GM12878 (cell line): ENCODE measurements at regions not wholly inside any gene's neighbourhood (a gene's known extent, or its start where the extent isn't known, plus 50 kb on each side); places are given as distances from the start of the nearest gene placed in this dataset.
"Not testable (repeated sequence)": the region's sequence is repeated elsewhere in the genome, so short reads cannot be mapped to it uniquely, and the experiment has no call there.

Source experiments
- ATAC-seq: fragments of 200-7000 bp; cut with Tn5 transposase; 3 replicates; pipeline ENCODE4 v1.9.1; 2020; ENCODE audit warnings: mild to moderate bottlenecking, moderate library complexity
- BruUV-seq: library from RNA; stranded (reverse); fragments of 400-500 nt; replicated peaks from 2 replicates; lab custom pipeline; 2021; lab: Mats Ljungman, UMichigan
- CTCF ChIA-PET: fragments of 300-600 bp; sonication (Branson Sonifier 250); formaldehyde crosslinking; extraction: SDS; loops from one replicate; lab custom pipeline; 2021; ENCODE audit warnings: inconsistent platforms; lab: Yijun Ruan, JAX
- POLR2A ChIA-PET: fragments of 350-600 bp; formaldehyde crosslinking; extraction: SDS; loops from one replicate; lab custom pipeline; 2021; ENCODE audit warnings: inconsistent platforms; lab: Charles Lee
- RAD21 ChIA-PET: fragments of 300-600 bp; sonication (Branson Sonifier 250); formaldehyde crosslinking; loops from one replicate; lab custom pipeline; 2023; ENCODE audit warnings: antibody characterized with exemption; ENCODE audit not compliant: unreplicated experiment; lab: Charles Lee
- SMC1A ChIA-PET: fragments of 300-600 bp; sonication (Branson Sonifier 250); formaldehyde crosslinking; loops from one replicate; lab custom pipeline; 2023; ENCODE audit not compliant: unreplicated experiment, uncharacterized antibody; lab: Charles Lee
- DNase-seq: peaks from one replicate; pipeline ENCODE4 v3.0.0-alpha.2; 2011; ENCODE audit warnings: low read depth, low spot score
- FAIRE-seq: peaks from 3 replicates; lab custom pipeline; 2011; peaks lifted over from hg19 to GRCh38; lab: Jason Lieb, UNC
- H2AFZ ChIP-seq: 2 replicates; pipeline ENCODE4 v1.6.0; 2011; ENCODE audit warnings: low read depth, low read length, control low read depth; ENCODE audit not compliant: control insufficient read depth
- H3K27ac ChIP-seq: 2 replicates; pipeline ENCODE4 v1.5.1; 2011; ENCODE audit warnings: control low read depth; ENCODE audit not compliant: control insufficient read depth, insufficient read depth
- H3K27me3 ChIP-seq, 2 experiments: replicated peaks in 1 of 2; 2 replicates each; pipeline versions ENCODE4 v1.6.0 to v1.6.1; 2011; ENCODE audit warnings: low read length in 1 of 2; ENCODE audit not compliant: control insufficient read depth in 2 of 2, insufficient read depth in 2 of 2
- H3K36me3 ChIP-seq, 2 experiments: 2 replicates each; pipeline ENCODE4 v1.5.1; 2011; ENCODE audit warnings: low read length in 1 of 2; ENCODE audit not compliant: control insufficient read depth in 2 of 2, insufficient read depth in 2 of 2
- H3K4me1 ChIP-seq: 2 replicates; pipeline ENCODE4 v1.6.1; 2011; ENCODE audit warnings: mild to moderate bottlenecking, low read length, moderate library complexity, mixed read lengths; ENCODE audit not compliant: control insufficient read depth, insufficient read depth
- H3K4me2 ChIP-seq: 2 replicates; pipeline ENCODE4 v1.6.0; 2011; ENCODE audit warnings: control low read depth; ENCODE audit not compliant: control insufficient read depth, insufficient read depth
- H3K4me3 ChIP-seq: fragments of 200-600 bp; sonication (generic); 2 replicates; pipeline ENCODE4 v1.5.1; 2016
- H3K79me2 ChIP-seq: 2 replicates; pipeline ENCODE4 v1.6.0; 2011; ENCODE audit warnings: low read length; ENCODE audit not compliant: control insufficient read depth, insufficient read depth
- H3K9ac ChIP-seq: 2 replicates; pipeline ENCODE4 v1.8.0; 2011; ENCODE audit warnings: low read length, control low read depth, mixed read lengths; ENCODE audit not compliant: control insufficient read depth, insufficient read depth
- H3K9me3 ChIP-seq: replicated peaks from 3 replicates; pipeline ENCODE4 v1.5.1; 2011; ENCODE audit warnings: mild to moderate bottlenecking, low read length; ENCODE audit not compliant: control insufficient read depth, insufficient read depth
- H4K20me1 ChIP-seq: 2 replicates; pipeline ENCODE4 v1.6.0; 2011; ENCODE audit not compliant: control insufficient read depth, insufficient read depth
- ETV6 ChIP-seq, 2 experiments: fragments of 450-650 bp in 1 of 2; IDR thresholded peaks in 1 of 2; conservative IDR thresholded peaks in 1 of 2; 2 replicates each; pipeline ENCODE4 v1.6.1; 2014; ENCODE audit warnings: antibody characterized with exemption in 1 of 2, borderline replicate concordance in 1 of 2, low read depth in 1 of 2, mild to moderate bottlenecking in 1 of 2, moderate library complexity in 1 of 2
- FOS ChIP-seq: IDR thresholded peaks from 3 replicates; pipeline ENCODE4 v1.6.1; 2011; ENCODE audit warnings: borderline replicate concordance; ENCODE audit not compliant: insufficient read length; ENCODE audit errors: extremely low read depth
- JUNB ChIP-seq: IDR thresholded peaks from 2 replicates; pipeline ENCODE4 v1.6.1; 2016; ENCODE audit warnings: antibody characterized with exemption, mild to moderate bottlenecking
- NFXL1 ChIP-seq: fragments of 450-650 bp; IDR thresholded peaks from 2 replicates; pipeline ENCODE4 v1.6.1; 2017; ENCODE audit warnings: antibody characterized with exemption, mild to moderate bottlenecking, borderline replicate concordance
- PML ChIP-seq: IDR thresholded peaks from 2 replicates; pipeline ENCODE4 v1.6.1; 2012; ENCODE audit warnings: low read length, inconsistent platforms
- POLR2A ChIP-seq: IDR thresholded peaks from 2 replicates; pipeline ENCODE4 v1.6.1; 2011; ENCODE audit warnings: low read depth, mild to moderate bottlenecking, low read length
- SREBF1 ChIP-seq: IDR thresholded peaks from 2 replicates; pipeline ENCODE4 v1.6.1; 2012; ENCODE audit warnings: mild to moderate bottlenecking, low read length
- TCF7 ChIP-seq: IDR thresholded peaks from 2 replicates; pipeline ENCODE4 v1.6.1; 2014; ENCODE audit warnings: antibody characterized with exemption, borderline replicate concordance
- ZZZ3 ChIP-seq: IDR thresholded peaks from 2 replicates; pipeline ENCODE4 v1.6.1; 2011; ENCODE audit warnings: low read depth; ENCODE audit not compliant: control insufficient read depth, insufficient read length
- WGBS: methylation state at CpG from one replicate; pipeline ENCODE4 v1.1.6; 2016; ENCODE audit warnings: low lambda C conversion rate; ENCODE audit not compliant: insufficient replicate concordance, insufficient coverage; ENCODE audit errors: missing lambda C conversion rate; 5-methylcytosine and 5-hydroxymethylcytosine counted together
- in situ Hi-C: fragments of 300-500 bp; cut with MboI; formaldehyde crosslinking; loops from 9 replicates; pipeline ENCODE4 v1.14.3; 2018; ENCODE audit warnings: mixed read lengths
- intact Hi-C: fragments of 100-400 bp; cut with micrococcal nuclease; formaldehyde crosslinking; loops from one replicate; pipeline ENCODE4 v1.14.2; 2022; ENCODE audit not compliant: unreplicated experiment

- TF ChIP-seq NFXL1: no peak
- TF ChIP-seq, all 136 proteins: peak for 0
These were observed 69.1 kb upstream of the WASF3 start (continued) for GRCh38 chr13:26488236-26489003.

GRCh38 chr13:26492301-26492700 is 65.2 kb upstream of the WASF3 start:
- POLR2A ChIA-PET, H3K79me2 ChIP-seq, DNase-seq, H2AFZ ChIP-seq, H3K4me2 ChIP-seq, H3K9ac ChIP-seq, H4K20me1 ChIP-seq, intact Hi-C loops, BruUV-seq, FAIRE-seq, H3K4me1 ChIP-seq, H3K27ac ChIP-seq, H3K27me3 ChIP-seq, H3K9me3 ChIP-seq, H3K36me3 ChIP-seq, H3K4me3 ChIP-seq, ATAC-seq: not testable (repeated sequence)
- CTCF ChIA-PET: interaction anchor here (11.6 kb wide), 1 partner anchor 306 kb away, joined by 218 read pairs; no protein-coding TSS in a partner anchor
- SMC1A ChIA-PET: interaction anchor here (1.4 kb wide), 1 partner anchor 307 kb away, joined by 4 read pairs; no protein-coding TSS in a partner anchor
- 58% methylated on average over 5 of the region's 5 CpGs for WGBS
- RAD21 ChIA-PET: interaction anchor here (1.3 kb wide), 1 partner anchor 307 kb away, joined by 3 read pairs; no protein-coding TSS in a partner anchor
- in situ Hi-C loops: loop anchor here (5.0 kb wide), 1 partner anchor 310 kb away; no protein-coding TSS in a partner anchor

DNA sequence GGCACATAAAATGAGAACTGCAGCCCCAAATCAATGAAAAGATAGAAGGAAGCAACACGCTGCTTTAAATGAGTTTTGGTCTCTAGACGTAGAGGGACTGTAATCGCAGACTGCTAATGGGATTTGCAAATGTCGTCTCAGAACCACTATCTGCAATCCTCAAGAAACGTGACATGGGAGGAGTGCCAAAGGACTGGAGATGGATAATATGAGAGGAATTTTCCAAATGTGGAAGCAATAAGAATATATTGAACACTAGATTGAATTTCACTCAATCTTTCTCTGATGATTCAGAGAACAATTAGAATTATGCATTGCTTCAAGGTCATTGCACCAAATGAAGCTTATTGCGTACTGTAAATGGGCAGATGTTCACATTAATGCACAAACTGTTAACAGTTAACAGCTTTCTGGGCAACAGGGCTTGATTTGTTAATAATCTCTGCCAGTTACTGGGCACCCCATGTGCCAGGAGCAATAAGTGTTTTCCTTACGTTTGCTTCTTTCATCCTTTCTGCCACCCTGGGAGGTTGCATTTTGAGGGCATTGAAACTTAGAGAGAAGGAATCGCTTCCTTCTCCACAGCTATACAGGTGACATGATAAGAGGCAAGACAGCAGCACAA is 62.8 kb upstream of the WASF3 start:
- 29% methylated on average over 8 of the region's 8 CpGs for WGBS
- no peak overlapping the region for H3K4me2 ChIP-seq
- no peak for TF ChIP-seq POLR2A
- no peak for TF ChIP-seq SREBF1
- no peak for TF ChIP-seq ETV6 (conservative IDR thresholded peaks at IDR 0.05 in 1 of 2, IDR thresholded peaks at IDR 0.05 in 1 of 2; ENCODE audit: borderline replicate concordance in 1 of 2, low read depth in 1 of 2)
- TF ChIP-seq TCF7: no peak
- no peak for TF ChIP-seq FOS
- TF ChIP-seq JUNB: no peak
- TF ChIP-seq ZZZ3: no peak
- no peak for TF ChIP-seq PML
- intact Hi-C loops (loop anchor here (5.0 kb wide), 1 partner anchor 203 kb away; no protein-coding TSS in a partner anchor), in situ Hi-C loops (loop anchor here (5.0 kb wide), 1 partner anchor 312 kb away; no protein-coding TSS in a partner anchor)
- H3K4me3 ChIP-seq: no peak overlapping the region
- H3K27ac ChIP-seq: no peak overlapping the region
- H3K4me1 ChIP-seq: no peaks in the 10 kb centered on the region
- POLR2A ChIA-PET: no interaction called here
- no peaks in the 10 kb centered on the region for H4K20me1 ChIP-seq
- CTCF ChIA-PET: interaction anchor here (1.1 to 11.6 kb wide), 4 partner anchors 12 to 920 kb away, joined by 3 to 218 read pairs (median 9); no protein-coding TSS in a partner anchor
- FAIRE-seq (no peak), ATAC-seq (no peak), DNase-seq (no peak)
- BruUV-seq: no TSS peak
- no peaks in the 10 kb centered on the region; a peak in 1 of 4 replicates for H3K27me3 ChIP-seq
- SMC1A ChIA-PET: interaction anchor here (0.8 to 4.3 kb wide), 2 partner anchors 14 to 309 kb away, joined by 3 to 70 read pairs; no protein-coding TSS in a partner anchor
- RAD21 ChIA-PET: interaction anchor here (4.0 kb wide), 1 partner anchor 310 kb away, joined by 76 read pairs; no protein-coding TSS in a partner anchor
- no peaks in the 10 kb centered on the region for H3K9me3 ChIP-seq
- H3K9ac ChIP-seq: no peak overlapping the region
- H3K79me2 ChIP-seq: no peaks in the 10 kb centered on the region
- no peak overlapping the region for H2AFZ ChIP-seq
- H3K36me3 ChIP-seq: no peaks in the 10 kb centered on the region
